GM21717 (cell line): ENCODE measurements at regions not wholly inside any gene's neighbourhood (a gene's known extent, or its start where the extent isn't known, plus 50 kb on each side); places are given as distances from the start of the nearest gene placed in this dataset.
"Not testable (repeated sequence)": the region's sequence is repeated elsewhere in the genome, so short reads cannot be mapped to it uniquely, and the experiment has no call there.

Experiments
- ATAC-seq: cut with Tn5 transposase; IDR thresholded peaks from one replicate; pipeline ENCODE4 v1.9.1; 2021; ENCODE audit warnings: mild to moderate bottlenecking, moderate library complexity; ENCODE audit not compliant: unreplicated experiment

DNA sequence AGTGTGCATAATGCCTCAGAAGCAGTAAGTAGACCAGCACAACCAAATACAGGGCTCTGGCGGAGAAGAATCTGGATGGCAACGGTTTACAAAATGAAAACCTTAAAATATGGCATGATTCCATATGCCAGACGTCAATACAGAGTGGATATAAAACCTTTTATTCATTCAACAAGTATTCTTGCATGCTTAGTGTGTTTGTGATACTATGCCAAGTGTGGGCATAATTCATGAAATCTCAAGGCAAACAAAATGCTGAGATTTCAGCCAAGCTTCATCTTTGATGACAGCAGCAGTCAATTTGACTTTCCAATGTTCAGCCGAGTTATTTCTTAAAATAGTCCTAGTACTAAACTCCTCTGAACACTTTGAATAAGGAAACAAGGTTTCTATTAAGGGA, 119.4 kb downstream of the CD24 start:
- ATAC-seq: no peak

DNA sequence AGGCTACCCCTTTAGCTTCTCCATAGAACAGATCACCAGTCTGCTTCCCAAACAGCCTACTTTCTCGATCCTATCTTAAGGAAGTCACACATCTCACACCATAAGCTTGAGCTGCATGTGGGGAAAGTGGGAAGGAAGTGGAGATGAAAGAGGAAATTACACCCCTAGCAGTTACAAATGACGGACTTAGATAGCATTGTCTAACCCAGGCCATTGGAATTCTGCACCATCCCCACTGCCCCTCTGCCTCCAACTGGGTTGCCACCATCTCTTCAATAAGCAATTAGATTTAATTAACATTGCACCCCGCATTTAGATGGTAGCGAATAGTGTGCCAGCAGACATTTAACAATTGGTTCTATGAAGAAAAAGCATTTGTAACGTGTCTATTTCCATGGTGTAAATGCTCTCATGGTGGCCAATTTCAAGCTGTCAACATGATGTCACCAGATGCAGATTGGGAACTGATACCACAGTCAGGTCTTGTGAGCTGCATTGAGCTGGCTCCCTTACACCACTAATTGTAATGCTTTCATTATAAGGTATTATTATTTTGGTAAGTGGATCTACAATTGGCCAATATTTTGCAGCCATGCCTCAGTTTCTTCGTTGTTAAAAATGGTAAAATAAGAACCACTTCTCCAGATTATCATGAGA, 124.7 kb downstream of the CD24 start:
- no peak for ATAC-seq

DNA sequence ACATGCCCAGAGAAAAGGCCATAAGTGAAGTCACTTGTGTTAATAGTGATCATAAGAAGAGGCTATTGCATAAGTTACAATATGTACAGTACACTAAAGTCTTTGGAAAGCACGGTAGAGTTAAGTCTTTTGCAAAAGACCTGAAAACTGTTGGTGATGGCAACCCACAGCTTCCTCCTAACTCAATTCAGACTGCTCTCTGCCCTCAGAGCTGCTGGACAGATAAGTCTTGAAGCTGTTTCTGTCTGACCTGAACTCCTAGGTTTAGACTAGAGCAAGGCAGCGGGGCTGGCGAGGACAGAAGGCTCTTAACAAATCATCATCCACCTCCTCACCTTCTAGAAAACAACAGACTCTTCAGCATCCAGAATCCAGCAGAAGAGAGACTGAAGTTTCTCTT, 125.4 kb downstream of the CD24 start:
- no peak for ATAC-seq

DNA sequence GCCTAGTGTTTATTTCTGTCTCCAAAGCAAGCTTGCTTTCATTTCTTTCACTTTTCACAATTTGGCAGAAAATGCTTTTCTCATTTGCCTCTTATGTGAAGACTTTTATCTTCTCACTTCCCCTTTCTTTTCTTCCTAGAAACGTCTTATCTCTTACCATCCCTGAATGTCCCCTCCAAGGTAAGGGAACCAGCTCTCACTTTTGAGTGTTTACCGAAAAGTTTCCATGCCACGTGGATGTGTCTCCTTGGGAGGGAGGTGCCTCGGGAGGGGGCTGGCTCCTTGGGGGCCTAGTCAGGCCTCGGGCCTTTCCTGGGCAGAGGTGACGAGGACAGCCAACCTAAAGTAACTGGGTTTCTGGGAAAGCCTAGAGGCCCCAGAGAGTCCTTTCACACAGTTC, 127.4 kb downstream of the CD24 start:
- peak; percentile 40 for ATAC-seq

DNA sequence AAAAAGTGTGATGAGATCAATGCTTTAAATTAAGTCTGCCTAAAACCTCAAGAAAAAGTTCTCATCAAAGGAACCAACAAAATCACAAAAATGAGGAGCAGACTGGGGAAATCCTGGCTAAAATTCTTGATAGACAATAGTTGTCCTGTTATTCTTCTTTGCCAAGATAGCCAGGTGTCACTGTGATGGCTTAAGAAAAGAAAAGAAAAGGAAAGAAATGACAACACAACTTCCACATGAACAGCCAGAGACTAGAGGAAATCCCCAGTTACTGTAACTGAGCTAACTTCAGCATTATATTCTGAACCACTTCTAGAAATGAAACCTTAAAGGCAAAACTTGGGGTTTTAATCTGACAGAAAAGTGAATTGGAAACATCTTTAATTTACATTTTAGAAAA, 129.6 kb downstream of the CD24 start:
- ATAC-seq: peak; percentile 66

DNA sequence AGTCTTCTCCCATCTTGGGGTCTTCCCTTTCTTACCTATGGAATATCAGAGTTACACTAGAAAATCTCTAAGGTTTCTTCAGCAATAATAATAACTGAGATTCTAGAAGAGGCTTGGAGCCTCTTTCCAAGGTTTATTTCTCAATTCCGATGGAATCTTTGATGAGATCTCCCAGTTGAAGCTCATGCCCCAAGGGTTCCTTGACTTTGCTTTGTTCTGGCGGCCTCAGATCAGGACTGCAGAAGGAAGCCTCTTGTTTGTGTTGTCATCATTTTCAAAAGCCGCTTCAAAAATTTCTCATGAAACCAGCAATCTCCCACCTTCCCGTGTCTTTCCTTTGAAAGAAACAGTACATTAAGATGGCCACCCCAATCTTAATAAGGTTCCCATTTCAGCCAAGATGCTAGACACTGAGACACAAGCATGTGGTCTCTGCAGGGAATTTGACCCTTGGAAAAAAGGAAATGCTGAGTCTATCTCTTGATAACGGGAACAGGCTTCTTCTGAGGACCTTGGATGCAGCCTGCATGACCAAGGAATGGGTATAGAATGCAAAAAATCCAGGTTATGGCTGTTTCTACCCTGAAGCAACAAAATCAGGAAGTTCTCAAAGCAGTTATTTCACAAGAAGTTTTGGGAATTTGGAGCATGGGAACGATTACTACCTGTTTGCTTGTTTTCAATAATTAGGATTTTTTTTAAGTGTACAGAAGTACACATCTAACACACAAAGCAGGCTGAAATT, 141.6 kb downstream of the CD24 start:
- ATAC-seq: no peak

DNA sequence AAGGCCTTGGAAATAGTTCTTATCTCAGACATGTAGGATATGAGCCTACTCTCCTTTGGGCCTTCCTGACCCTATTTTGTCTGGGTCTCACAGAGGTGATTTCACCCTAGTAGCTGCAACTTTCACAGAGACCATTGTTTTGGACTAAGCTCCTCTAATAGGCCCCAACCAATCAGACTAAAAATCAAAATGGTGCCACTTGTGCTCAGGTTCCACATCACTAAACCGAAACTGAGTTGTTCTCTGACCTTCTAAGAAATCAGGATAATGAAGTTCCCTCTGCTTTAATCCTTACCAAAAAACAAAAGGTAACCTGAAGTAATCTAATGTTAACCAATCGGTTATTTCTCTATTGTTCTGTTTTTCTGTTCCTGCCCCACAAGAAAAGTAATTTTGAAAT, 143.6 kb downstream of the CD24 start:
- no peak for ATAC-seq

DNA sequence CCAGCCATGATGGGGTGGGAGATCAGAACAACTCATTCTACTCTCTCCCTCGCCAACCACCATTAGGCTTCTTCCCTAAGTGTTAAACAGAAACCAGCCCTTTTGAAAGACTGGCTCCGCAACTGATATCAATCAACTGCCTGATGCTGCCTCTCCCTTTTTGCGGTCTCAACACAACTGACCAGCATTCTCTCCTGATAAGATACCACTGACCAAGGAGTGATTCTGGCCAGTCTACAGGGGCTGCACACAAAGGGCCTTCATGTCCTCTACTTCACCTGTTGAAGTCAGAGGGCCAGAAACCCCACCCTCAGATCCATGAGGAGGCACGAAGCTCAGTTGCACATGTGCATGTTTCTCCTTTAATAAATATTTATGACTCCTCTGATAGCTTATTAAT, 145.1 kb downstream of the CD24 start:
- no peak for ATAC-seq

DNA sequence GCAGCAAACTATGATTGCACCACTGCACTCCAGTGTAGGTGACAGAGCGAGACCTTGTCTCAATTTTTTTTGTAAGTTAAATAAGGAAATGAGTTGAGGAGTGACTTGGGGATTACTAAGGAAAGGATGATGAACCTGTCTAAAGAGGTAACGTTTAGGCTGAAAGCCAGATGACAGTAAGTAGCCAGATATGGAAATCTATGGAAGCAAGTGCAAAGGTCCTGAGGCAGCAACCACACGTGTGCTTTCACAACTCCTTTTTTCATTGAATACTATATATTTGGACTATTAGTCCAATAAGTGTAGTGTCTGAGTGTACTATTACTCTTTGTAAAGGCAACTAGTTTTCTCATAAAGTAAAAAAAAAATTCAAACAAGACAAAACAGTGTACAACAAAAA, 147.4 kb downstream of the CD24 start:
- no peak for ATAC-seq

DNA sequence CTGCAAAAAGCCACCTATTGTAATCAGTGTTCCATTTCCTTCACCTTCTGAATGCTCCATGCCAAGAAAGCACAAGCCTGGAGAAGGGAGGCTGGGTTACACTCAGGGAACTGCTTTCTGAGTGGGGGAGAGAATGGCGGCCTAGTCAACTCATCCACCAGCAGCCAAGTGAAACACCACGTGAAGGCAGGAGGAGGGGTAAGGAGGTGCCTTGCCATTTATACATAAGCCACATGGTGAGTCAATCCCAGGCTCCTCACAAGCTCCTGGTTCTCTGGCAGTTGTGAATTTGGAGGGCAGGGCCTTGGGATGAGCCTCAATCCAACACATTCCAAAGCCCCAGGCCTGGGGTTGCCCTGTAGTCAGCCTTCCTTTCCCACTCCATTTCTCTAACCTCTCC, 149.4 kb downstream of the CD24 start:
- no peak for ATAC-seq

DNA sequence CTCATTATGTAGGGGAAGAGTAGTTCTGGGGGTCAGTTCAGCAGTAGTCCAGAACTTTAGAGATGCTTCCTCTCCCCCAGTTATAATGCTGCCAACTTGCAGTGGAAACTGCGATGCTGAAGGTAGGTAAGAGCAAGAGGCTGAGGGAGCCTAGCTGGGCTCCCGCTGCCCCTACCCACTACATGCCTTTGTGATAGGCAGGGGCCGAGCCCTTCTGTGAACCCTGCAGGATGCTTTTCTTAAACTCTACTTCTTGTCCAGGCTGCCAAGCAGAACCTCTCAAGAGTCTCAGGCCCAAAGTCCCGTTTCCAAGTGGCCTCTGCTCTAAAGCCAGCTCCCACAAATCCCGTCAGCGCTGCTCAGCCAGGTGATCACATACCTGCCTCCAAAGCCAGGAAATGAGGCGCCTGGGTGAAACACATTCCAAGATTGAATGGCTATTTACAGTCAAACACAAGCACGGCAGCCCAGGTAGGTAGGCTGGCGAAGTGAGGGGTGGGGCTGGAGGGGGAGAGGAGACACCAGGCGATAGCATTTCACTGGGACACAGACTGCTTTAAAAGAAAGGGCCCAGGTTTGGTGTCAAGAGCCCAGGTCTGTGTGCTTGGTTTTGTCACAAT, 150.7 kb downstream of the CD24 start:
- no peak for ATAC-seq

DNA sequence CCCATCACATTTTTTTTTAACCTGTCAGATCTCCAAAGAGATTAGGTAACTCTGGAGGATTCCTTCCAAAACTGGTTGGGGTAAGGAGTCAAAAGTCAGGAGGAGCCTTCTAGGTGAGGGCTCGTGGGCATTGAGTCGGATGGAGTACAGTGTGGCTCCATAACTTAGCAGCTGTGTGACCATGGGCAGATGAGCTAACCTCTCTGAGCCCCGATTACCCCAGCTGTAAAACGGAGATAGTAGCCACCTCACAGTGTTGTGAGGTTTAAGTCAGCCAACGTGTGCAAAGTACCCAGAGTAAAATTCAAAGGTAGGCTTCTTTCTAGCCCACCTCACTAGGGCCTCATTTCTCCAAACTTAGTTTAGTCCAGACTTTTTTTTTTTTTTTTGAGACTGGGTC, 151.5 kb downstream of the CD24 start:
- no peak for ATAC-seq

DNA sequence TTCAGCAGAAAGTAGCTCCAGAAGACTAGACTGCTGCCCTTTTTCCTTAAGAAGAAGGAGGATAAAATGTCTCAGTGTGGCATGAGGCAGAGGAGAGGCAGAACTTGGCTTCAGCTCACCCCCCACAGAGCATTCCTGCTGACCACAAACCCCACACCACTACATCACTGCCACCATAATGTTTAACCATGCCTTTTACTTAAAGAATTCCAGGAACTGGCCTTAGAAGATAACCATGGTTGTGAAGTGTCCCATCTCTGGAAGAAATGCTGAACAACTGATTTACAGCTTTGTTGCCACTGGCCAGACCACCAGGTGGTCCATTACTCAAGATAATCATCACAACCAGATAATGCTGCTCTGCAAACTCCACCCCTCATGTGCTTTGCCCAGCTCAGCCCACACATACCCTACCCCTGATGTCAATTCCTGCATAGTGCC, 154.1 kb downstream of the CD24 start:
- ATAC-seq: no peak

DNA sequence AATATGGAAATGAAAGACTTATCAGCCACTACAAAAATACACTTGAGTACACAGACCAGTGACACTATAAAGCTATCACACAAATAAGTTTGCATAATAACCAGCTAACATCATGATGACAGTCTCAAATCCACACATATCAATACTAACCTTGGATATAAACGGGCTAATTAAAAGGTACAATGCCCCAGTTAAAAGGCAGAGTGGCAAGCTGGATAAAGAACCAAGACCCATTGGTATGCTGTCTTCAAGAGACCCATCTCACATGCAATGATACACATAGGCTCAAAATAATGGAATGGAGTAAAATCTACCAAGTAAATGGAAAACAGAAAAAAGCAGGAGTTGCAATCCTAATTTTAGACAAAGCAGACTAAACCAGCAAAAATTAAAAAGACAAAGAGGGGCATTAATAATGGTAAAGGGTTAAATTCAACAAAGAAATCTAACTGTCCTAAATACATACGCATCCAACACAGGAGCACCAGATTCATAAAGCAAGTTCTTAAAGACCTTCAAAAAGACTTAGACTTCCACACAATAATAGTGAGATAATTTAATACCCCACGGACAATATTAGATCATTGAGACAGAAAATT, 163.3 kb downstream of the CD24 start:
- ATAC-seq: no peak

DNA sequence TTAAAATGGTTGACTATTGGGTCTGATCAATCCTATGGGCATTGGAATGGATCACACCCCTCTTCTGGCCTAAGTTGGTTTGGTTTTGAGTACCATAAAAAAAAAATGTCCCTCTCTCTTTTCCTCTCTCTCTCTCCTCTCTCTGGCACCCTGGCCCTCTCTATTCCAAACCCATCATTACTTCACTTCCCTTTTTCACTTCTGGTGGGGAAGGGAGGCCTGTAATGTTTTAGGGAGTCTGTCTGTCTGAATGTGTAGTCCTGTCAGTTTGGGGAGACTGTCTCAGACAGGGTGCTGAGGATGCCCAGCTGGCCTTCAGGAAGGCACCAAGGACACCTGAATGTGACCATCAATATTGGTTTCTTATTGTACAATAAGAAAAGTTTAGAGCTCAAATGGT, 165.8 kb downstream of the CD24 start:
- ATAC-seq: no peak

DNA sequence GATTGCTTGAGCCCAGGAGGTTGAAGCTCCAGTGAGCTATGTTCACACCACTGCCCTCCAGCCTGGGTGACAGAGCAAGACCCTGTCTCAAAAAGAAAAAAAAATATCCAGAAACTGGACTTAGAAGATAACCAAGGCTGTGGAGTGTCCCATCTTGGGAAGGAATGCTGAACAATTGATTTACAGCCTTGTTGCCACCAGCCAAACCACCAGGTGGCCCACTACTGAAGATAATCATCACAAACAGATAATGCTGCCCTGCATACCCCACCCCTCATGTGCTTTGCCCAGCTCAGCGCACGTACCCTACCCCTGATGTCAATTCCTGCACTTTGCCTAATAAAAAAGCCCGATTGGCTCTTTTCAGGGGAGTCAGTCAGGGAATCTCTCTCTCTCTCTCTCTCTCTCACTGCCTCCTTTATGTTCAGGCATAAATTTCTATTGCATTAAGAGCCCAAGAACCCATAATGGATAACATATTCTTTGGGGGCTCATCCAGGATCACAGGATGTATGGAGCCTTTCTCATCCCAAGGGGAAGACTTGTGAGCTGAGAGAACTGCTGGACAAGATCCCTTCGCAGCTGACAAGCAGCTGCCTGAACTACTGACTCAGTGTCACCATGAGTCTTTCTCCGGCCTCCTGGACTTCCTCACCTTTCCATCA, 166.4 kb downstream of the CD24 start:
- ATAC-seq: no peak

DNA sequence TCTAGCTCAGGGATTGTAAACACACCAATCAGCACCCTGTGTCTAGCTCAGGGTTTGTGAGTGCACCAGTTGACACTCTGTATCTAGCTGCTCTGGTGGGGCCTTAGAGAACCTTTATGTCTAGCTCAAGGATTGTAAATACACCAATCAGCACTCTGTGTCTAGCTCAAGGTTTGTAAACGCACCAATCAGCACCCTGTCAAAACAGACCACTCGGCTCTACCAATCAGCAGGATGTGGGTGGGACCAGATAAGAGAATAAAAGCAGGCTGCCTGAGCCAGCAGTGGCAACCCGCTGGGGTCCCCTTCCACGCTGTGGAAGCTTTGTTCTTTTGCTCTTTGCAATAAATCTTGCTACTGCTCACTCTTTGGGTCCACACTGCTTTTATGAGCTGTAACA, 168.3 kb downstream of the CD24 start:
- not testable (repeated sequence) for ATAC-seq

DNA sequence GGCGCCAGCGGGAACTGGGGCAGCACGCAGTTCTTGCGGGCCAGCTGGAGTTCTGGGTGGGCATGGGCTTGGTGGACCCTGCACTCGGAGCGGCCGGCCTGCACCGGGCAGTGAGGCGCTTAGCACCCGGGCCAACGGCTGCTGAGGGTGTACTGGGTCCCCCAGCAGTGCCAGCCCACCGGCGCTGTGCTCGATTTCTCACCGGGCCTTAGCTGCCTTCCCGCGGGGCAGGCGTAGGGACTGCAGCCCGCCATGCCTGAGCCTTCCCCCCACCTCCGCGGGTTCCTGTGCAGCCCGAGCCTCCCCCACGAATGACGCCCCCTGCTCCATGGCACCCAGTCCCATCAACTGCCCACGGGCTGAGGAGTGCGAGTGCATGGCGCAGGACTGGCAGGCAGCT, 168.8 kb downstream of the CD24 start:
- ATAC-seq: no peak

DNA sequence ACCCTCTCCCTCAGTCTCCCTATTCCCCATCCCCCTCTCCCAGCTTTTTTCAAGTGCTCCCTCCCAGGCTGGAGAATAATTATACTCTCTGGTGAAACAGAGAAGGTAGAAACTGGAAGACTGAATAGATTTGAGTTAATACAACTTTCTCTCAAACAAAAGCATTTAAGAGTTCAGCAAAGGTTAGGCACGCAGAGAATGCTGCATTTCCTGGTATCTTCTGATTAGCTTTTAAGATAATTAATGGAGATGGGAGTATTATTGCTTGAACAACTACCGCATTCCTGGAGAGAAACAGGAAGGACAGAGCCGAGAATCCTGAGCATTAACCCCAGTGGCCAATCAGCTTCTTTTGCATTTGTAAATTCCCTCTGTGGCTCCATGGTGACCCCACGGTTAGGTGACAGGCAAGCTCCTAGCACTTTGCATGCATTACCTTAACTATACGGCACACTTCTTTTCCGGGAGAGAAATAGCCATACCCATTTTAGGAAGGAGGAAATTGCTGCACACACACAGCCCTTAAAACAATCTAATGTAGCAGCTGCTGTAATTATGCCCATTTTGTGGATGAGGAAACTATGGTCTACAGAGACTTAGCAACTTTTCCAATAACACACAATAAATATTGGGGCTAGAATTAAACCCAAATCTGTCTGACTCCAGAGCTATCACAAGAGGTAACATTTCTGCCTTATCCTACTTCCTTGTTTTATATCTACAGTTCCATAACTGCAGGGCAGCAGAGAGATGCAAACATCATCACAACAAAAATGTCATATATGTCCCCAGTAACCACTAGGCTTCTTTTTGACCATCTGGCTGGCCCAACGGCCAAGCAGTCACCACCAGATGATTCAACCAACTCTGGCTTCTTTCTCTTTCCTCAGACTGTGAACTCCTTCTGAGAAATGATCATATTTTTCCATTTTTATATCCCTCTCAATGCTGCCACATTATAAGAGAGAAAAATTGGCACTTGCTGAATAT, 169.9 kb downstream of the CD24 start:
- no peak for ATAC-seq

DNA sequence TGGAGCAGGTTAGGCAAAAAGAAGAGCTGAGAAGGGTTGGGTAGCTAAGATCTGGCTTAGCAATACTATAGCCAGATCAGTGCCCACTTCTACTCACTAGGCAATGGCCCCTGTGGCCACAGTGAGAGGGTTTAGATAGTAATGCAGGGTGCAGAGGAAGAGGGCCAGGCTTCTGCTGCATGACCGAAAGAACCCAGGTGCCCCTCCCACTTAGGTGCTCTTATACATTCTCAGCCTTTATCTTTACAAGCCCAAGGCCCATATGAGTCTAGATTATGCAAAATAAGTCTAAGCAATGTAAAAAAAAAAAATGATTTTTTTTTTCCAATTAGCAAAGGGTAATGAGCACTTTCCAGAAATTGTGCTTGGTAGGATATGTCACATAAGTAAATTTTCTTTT, 171.3 kb downstream of the CD24 start:
- no peak for ATAC-seq
